ENCODE measurements at regions not wholly inside any gene's neighbourhood (a gene's known extent, or its start where the extent isn't known, plus 50 kb on each side); places are given as distances from the start of the nearest gene placed in this dataset.

- TF ChIP-seq CTCF (IDR thresholded peaks at IDR 0.05; ENCODE audit: low read depth, low read length) (no peak), EZH2phosphoT487 (IDR thresholded peaks at IDR 0.05; ENCODE audit: low read depth) (no peak)
Measured at GRCh38 chr14:29454026-29454693, 473.5 kb downstream of the PRKD1 start.

All from OCI-LY3 (cell line).